K562 (cell line): ENCODE measurements at regions not wholly inside any gene's neighbourhood (a gene's known extent, or its start where the extent isn't known, plus 50 kb on each side); places are given as distances from the start of the nearest gene placed in this dataset.

ENCODE experiments used
- MAFK ChIP-seq: IDR thresholded peaks from 2 replicates; pipeline ENCODE4 v1.6.1; 2011; ENCODE audit warnings: low read length, improper control_type of control experiment
- POLR2A ChIP-seq: fragments of 450-650 bp; conservative IDR thresholded peaks from 2 replicates; pipeline ENCODE4 v1.6.1; 2016
- ZNF24 ChIP-seq: fragments of 450-650 bp; IDR thresholded peaks from 2 replicates; pipeline ENCODE4 v1.6.1; 2016

DNA sequence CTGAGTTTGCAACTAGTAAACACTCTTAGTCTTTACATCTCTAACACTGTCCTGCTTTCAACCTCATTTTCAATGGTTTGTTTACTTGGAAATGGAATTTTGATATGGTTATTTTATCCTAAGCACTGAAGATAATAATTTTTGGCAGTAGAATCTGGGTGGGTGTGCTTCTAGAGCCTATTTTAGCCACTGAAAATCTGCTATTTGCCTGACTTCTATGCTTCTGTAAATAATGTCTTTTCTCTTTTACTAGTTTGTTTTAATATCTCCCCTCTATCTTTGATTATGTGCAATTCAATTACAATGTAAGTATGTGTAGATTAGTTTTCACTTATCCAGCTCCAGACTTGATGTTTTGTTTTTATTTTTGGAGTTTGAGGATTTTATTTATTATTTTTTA, 197.5 kb downstream of the TUSC1 start:
- TF ChIP-seq POLR2A = no peak
- no peak for TF ChIP-seq ZNF24
- TF ChIP-seq MAFK = no peak
